OCI-LY7 (cell line): ENCODE measurements at regions not wholly inside any gene's neighbourhood (a gene's known extent, or its start where the extent isn't known, plus 50 kb on each side); places are given as distances from the start of the nearest gene placed in this dataset.

Source experiments
- EZH2phosphoT487 ChIP-seq: fragments of 200-600 bp; sonication (generic); IDR thresholded peaks from 2 replicates; pipeline ENCODE4 v1.6.1; 2018; ENCODE audit warnings: low read depth, borderline replicate concordance, mild to moderate bottlenecking, mixed run types, antibody characterized with exemption, low read length, moderate library complexity, mixed read lengths
- TF ChIP-seq, protein P1 (sequence below): fragments of 200-600 bp; sonication (generic); conservative IDR thresholded peaks from 2 replicates; pipeline ENCODE4 v1.5.1; 2014; ENCODE audit warnings: mild to moderate bottlenecking, antibody characterized with exemption, low read length, moderate library complexity, mixed read lengths

DNA sequence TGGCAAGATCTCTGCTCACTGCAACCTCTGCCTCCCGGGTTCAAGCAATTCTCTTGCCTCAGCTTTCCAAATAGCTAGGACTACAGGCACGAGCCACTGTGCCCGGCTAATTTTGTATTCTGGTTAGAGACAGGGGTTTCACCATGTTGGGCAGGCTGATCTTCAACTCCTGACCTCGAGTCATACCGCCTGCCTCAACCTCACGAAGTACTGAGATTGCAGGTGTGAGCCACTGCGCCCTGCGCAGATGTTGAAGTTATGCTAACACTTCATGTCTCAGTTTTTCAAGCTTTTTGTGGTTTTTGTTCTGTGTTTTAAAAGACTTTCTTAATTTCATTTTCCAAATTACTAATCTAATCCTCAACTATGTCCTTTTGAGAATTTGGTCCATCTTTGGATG lies 154.4 kb upstream of the TLL1 start:
- TF ChIP-seq, protein P1, sequence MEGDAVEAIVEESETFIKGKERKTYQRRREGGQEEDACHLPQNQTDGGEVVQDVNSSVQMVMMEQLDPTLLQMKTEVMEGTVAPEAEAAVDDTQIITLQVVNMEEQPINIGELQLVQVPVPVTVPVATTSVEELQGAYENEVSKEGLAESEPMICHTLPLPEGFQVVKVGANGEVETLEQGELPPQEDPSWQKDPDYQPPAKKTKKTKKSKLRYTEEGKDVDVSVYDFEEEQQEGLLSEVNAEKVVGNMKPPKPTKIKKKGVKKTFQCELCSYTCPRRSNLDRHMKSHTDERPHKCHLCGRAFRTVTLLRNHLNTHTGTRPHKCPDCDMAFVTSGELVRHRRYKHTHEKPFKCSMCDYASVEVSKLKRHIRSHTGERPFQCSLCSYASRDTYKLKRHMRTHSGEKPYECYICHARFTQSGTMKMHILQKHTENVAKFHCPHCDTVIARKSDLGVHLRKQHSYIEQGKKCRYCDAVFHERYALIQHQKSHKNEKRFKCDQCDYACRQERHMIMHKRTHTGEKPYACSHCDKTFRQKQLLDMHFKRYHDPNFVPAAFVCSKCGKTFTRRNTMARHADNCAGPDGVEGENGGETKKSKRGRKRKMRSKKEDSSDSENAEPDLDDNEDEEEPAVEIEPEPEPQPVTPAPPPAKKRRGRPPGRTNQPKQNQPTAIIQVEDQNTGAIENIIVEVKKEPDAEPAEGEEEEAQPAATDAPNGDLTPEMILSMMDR = no peak
- no peak for TF ChIP-seq EZH2phosphoT487
